ENCODE measurements at regions not wholly inside any gene's neighbourhood (a gene's known extent, or its start where the extent isn't known, plus 50 kb on each side); places are given as distances from the start of the nearest gene placed in this dataset.
A peak's percentile ranks its signal among the peaks of the same experiment; 100 is the strongest.

- H3K79me2 ChIP-seq, result no peaks in the 10 kb centered on the region
- TF ChIP-seq EZH2 (IDR thresholded peaks at IDR 0.05; ENCODE audit: borderline replicate concordance) (no peak), CTCF (IDR thresholded peaks at IDR 0.05; ENCODE audit: poor library complexity) (no peak), EZH2phosphoT487 (IDR thresholded peaks at IDR 0.05; ENCODE audit: low read depth, severe bottlenecking, unreplicated experiment) (no peak)
- H3K27me3 ChIP-seq, result no peaks in the 10 kb centered on the region
- H2AFZ ChIP-seq, result no peak overlapping the region
- H4K20me1 ChIP-seq (ENCODE audit: insufficient read depth, poor library complexity, severe bottlenecking), result no peaks in the 10 kb centered on the region
- DNase-seq (ENCODE audit: low spot score), result no peak
- no peak overlapping the region for H3K27ac ChIP-seq
- no peaks in the 10 kb centered on the region for H3K36me3 ChIP-seq (replicated peaks; ENCODE audit: insufficient read depth, low read depth)
- 73% methylated on average over 3 of the region's 3 CpGs for WGBS (ENCODE audit: low lambda C conversion rate, missing lambda C conversion rate)
- H3K9me2 ChIP-seq (replicated peaks; ENCODE audit: insufficient read depth), result no peaks in the 10 kb centered on the region
- H3K4me1 ChIP-seq (ENCODE audit: insufficient read depth), result no peaks in the 10 kb centered on the region
- no peaks in the 10 kb centered on the region for H3K9me3 ChIP-seq (ENCODE audit: low read depth)
- H3K4me2 ChIP-seq, result no peak overlapping the region
- H3K4me3 ChIP-seq, result no peak overlapping the region
Measured at GRCh38 chr4:111713276-111713675, 432.0 kb upstream of the FAM241A start.

GRCh38 chr4:111717921-111718320, 427.3 kb upstream of the FAM241A start:
- H3K4me3 ChIP-seq, result no peak overlapping the region
- no peaks in the 10 kb centered on the region for H3K27me3 ChIP-seq
- no peaks in the 10 kb centered on the region for H3K36me3 ChIP-seq (replicated peaks; ENCODE audit: insufficient read depth, low read depth)
- TF ChIP-seq EZH2phosphoT487 (IDR thresholded peaks at IDR 0.05; ENCODE audit: low read depth, severe bottlenecking, unreplicated experiment) (no peak), CTCF (IDR thresholded peaks at IDR 0.05; ENCODE audit: poor library complexity) (no peak), EZH2 (IDR thresholded peaks at IDR 0.05; ENCODE audit: borderline replicate concordance) (no peak)
- H3K79me2 ChIP-seq, result no peaks in the 10 kb centered on the region
- no peaks in the 10 kb centered on the region for H3K9me2 ChIP-seq (replicated peaks; ENCODE audit: insufficient read depth)
- H4K20me1 ChIP-seq (ENCODE audit: insufficient read depth, poor library complexity, severe bottlenecking), result no peaks in the 10 kb centered on the region
- 57% methylated on average over 1 of the region's 1 CpG for WGBS (ENCODE audit: low lambda C conversion rate, missing lambda C conversion rate)
- no peak overlapping the region for H3K27ac ChIP-seq
- no peaks in the 10 kb centered on the region for H3K9me3 ChIP-seq (ENCODE audit: low read depth)
- no peak overlapping the region for H2AFZ ChIP-seq
- H3K4me1 ChIP-seq (ENCODE audit: insufficient read depth), result no peaks in the 10 kb centered on the region
- DNase-seq (ENCODE audit: low spot score), result no peak
- H3K4me2 ChIP-seq, result no peak overlapping the region

- no peak overlapping the region for H3K4me2 ChIP-seq
- no peaks in the 10 kb centered on the region for H3K36me3 ChIP-seq (replicated peaks; ENCODE audit: insufficient read depth, low read depth)
- peak overlapping the region; percentile 56 for H2AFZ ChIP-seq
- no peaks in the 10 kb centered on the region for H3K9me3 ChIP-seq (ENCODE audit: low read depth)
- H3K27me3 ChIP-seq, result no peaks in the 10 kb centered on the region
- no peak overlapping the region for H3K27ac ChIP-seq
- TF ChIP-seq CTCF (IDR thresholded peaks at IDR 0.05; ENCODE audit: poor library complexity), result no peak
- no peak for TF ChIP-seq EZH2 (IDR thresholded peaks at IDR 0.05; ENCODE audit: borderline replicate concordance)
- TF ChIP-seq EZH2phosphoT487 (IDR thresholded peaks at IDR 0.05; ENCODE audit: low read depth, severe bottlenecking, unreplicated experiment), result no peak
- H3K4me3 ChIP-seq, result no peak overlapping the region
- no peak for DNase-seq (ENCODE audit: low spot score)
- H3K9me2 ChIP-seq (replicated peaks; ENCODE audit: insufficient read depth), result no peaks in the 10 kb centered on the region
- WGBS (ENCODE audit: low lambda C conversion rate, missing lambda C conversion rate), result 41% methylated on average over 3 of the region's 3 CpGs
- H3K4me1 ChIP-seq (ENCODE audit: insufficient read depth), result no peaks in the 10 kb centered on the region
- no peaks in the 10 kb centered on the region for H4K20me1 ChIP-seq (ENCODE audit: insufficient read depth, poor library complexity, severe bottlenecking)
- no peaks in the 10 kb centered on the region for H3K79me2 ChIP-seq
Measured at GRCh38 chr4:111718763-111719559, 426.3 kb upstream of the FAM241A start.
